ENCODE measurements at regions not wholly inside any gene's neighbourhood (a gene's known extent, or its start where the extent isn't known, plus 50 kb on each side); places are given as distances from the start of the nearest gene placed in this dataset.
"Not testable (repeated sequence)": the region's sequence is repeated elsewhere in the genome, so short reads cannot be mapped to it uniquely, and the experiment has no call there.

DNA sequence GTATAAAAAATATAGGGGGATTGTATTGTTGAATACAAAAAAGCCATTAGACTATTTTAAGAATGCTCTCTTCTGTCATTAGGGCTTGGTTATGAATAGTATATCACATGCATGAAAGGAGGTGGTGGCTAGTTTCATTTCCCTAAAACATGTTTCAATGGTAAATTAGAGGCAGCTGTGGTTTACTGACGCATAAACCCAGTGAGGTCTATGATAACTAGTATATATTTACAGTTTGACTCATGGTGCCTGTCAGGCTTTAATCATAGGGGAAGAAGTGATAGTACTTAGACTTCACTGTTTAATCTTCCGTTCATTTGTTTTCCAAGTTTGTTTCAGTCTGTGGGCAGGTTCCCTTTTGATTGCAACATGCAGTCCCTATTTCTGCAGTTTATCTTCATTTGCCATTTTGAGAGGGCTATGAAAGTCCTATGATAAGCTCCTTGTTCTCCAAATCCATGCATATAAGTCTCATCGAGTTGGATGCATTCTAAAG lies 55.1 kb upstream of the MAP4K3 start:
- Mint-ChIP-seq H3K4me1 (no peaks in the 10 kb centered on the region), H3K4me3 (no peak overlapping the region), H3K27ac (no peak overlapping the region), H3K36me3 (no peaks in the 10 kb centered on the region), H3K27me3 (ENCODE audit: low read depth in 2 of 2) (no peaks in the 10 kb centered on the region), H3K9me3 (no peaks in the 10 kb centered on the region)
- WGBS (ENCODE audit: insufficient coverage), result 29% methylated on average over 2 of the region's 3 CpGs
- no peaks in the 10 kb centered on the region for H3K9me3 ChIP-seq (ENCODE audit: control insufficient read depth, insufficient read depth, low read length)
- TF ChIP-seq, protein P1, sequence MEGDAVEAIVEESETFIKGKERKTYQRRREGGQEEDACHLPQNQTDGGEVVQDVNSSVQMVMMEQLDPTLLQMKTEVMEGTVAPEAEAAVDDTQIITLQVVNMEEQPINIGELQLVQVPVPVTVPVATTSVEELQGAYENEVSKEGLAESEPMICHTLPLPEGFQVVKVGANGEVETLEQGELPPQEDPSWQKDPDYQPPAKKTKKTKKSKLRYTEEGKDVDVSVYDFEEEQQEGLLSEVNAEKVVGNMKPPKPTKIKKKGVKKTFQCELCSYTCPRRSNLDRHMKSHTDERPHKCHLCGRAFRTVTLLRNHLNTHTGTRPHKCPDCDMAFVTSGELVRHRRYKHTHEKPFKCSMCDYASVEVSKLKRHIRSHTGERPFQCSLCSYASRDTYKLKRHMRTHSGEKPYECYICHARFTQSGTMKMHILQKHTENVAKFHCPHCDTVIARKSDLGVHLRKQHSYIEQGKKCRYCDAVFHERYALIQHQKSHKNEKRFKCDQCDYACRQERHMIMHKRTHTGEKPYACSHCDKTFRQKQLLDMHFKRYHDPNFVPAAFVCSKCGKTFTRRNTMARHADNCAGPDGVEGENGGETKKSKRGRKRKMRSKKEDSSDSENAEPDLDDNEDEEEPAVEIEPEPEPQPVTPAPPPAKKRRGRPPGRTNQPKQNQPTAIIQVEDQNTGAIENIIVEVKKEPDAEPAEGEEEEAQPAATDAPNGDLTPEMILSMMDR (IDR thresholded peaks at IDR 0.05), result no peak
- H3K4me3 ChIP-seq (ENCODE audit: low read length), result no peak overlapping the region
- ATAC-seq (peak; percentile 42 to 57 (median 50)), DNase-seq (peak in 1 of 2 donors; percentile 8)
- no peaks in the 10 kb centered on the region for H3K27me3 ChIP-seq (ENCODE audit: control insufficient read depth, insufficient read depth, low read length)
- H3K36me3 ChIP-seq (ENCODE audit: control insufficient read depth, insufficient read depth, low read length), result no peaks in the 10 kb centered on the region
- H3K4me1 ChIP-seq (ENCODE audit: control insufficient read depth, insufficient read depth, low read length), result no peaks in the 10 kb centered on the region
- intact Hi-C loops (cut with micrococcal nuclease), result no loop called here
- peak overlapping the region; percentile 72 for H3K27ac ChIP-seq (ENCODE audit: low read length)

- no peak for DNase-seq
- H3K4me3 ChIP-seq (ENCODE audit: low read length), result no peak overlapping the region
- no peak overlapping the region for H3K4me3 Mint-ChIP-seq
- no peaks in the 10 kb centered on the region for H3K36me3 Mint-ChIP-seq
- no peaks in the 10 kb centered on the region for H3K4me1 ChIP-seq (ENCODE audit: control insufficient read depth, insufficient read depth, low read length)
- no peaks in the 10 kb centered on the region for H3K36me3 ChIP-seq (ENCODE audit: control insufficient read depth, insufficient read depth, low read length)
- no peaks in the 10 kb centered on the region for H3K27me3 Mint-ChIP-seq (ENCODE audit: low read depth in 2 of 2)
- H3K27me3 ChIP-seq (ENCODE audit: control insufficient read depth, insufficient read depth, low read length), result no peaks in the 10 kb centered on the region
- TF ChIP-seq, protein P1 (IDR thresholded peaks at IDR 0.05), result no peak
- H3K27ac Mint-ChIP-seq, result no peak overlapping the region
- H3K4me1 Mint-ChIP-seq, result no peaks in the 10 kb centered on the region
- no peak for ATAC-seq
- H3K9me3 ChIP-seq (ENCODE audit: control insufficient read depth, insufficient read depth, low read length), result no peaks in the 10 kb centered on the region
- intact Hi-C loops (cut with micrococcal nuclease), result no loop called here
- H3K9me3 Mint-ChIP-seq, result no peaks in the 10 kb centered on the region
- H3K27ac ChIP-seq (ENCODE audit: low read length), result peak overlapping the region; percentile 72
These were observed 55.6 kb upstream of the MAP4K3 start for GRCh38 chr2:39492716-39493115.

- WGBS (ENCODE audit: insufficient coverage), result 76% methylated on average over 6 of the region's 6 CpGs
- DNase-seq (no peak), ATAC-seq (no peak)
- Mint-ChIP-seq H3K4me3 (no peak overlapping the region), H3K27me3 (ENCODE audit: low read depth in 2 of 2) (peaks cover 0 to 2% of the 10 kb centered on the region in 2 donors), H3K4me1 (no peaks in the 10 kb centered on the region), H3K27ac (no peak overlapping the region), H3K36me3 (no peaks in the 10 kb centered on the region), H3K9me3 (no peaks in the 10 kb centered on the region)
- TF ChIP-seq, protein P1 (IDR thresholded peaks at IDR 0.05), result no peak
- intact Hi-C loops (cut with micrococcal nuclease), result no loop called here
- no peaks in the 10 kb centered on the region for H3K36me3 ChIP-seq (ENCODE audit: control insufficient read depth, insufficient read depth, low read length)
- no peaks in the 10 kb centered on the region for H3K27me3 ChIP-seq (ENCODE audit: control insufficient read depth, insufficient read depth, low read length)
- H3K9me3 ChIP-seq (ENCODE audit: control insufficient read depth, insufficient read depth, low read length), result no peaks in the 10 kb centered on the region
- no peak overlapping the region for H3K27ac ChIP-seq (ENCODE audit: low read length)
- no peak overlapping the region for H3K4me3 ChIP-seq (ENCODE audit: low read length)
- no peaks in the 10 kb centered on the region for H3K4me1 ChIP-seq (ENCODE audit: control insufficient read depth, insufficient read depth, low read length)
These were observed 57.7 kb upstream of the MAP4K3 start for GRCh38 chr2:39494784-39495251.

GRCh38 chr2:39497082-39497801 lies 60.2 kb upstream of the MAP4K3 start:
- peaks cover 2 to 11% of the 10 kb centered on the region in 2 donors for H3K27me3 Mint-ChIP-seq (ENCODE audit: low read depth in 2 of 2)
- Histone ChIP-seq H3K4me1 (ENCODE audit: control insufficient read depth, insufficient read depth, low read length) (no peaks in the 10 kb centered on the region), H3K27me3 (ENCODE audit: control insufficient read depth, insufficient read depth, low read length) (peaks cover 3% of the 10 kb centered on the region), H3K27ac (ENCODE audit: low read length) (no peak overlapping the region), H3K9me3 (ENCODE audit: control insufficient read depth, insufficient read depth, low read length) (no peaks in the 10 kb centered on the region), H3K36me3 (ENCODE audit: control insufficient read depth, insufficient read depth, low read length) (no peaks in the 10 kb centered on the region), H3K4me3 (ENCODE audit: low read length) (no peak overlapping the region)
- no peak for ATAC-seq
- TF ChIP-seq, protein P1 (IDR thresholded peaks at IDR 0.05), result no peak
- WGBS (ENCODE audit: insufficient coverage), result 83% methylated on average over 2 of the region's 3 CpGs
- no peak overlapping the region for H3K27ac Mint-ChIP-seq
- intact Hi-C loops (cut with micrococcal nuclease), result no loop called here
- H3K9me3 Mint-ChIP-seq, result no peaks in the 10 kb centered on the region
- DNase-seq, result no peak
- no peaks in the 10 kb centered on the region for H3K36me3 Mint-ChIP-seq
- H3K4me1 Mint-ChIP-seq, result no peaks in the 10 kb centered on the region
- no peak overlapping the region for H3K4me3 Mint-ChIP-seq

GRCh38 chr2:39498176-39498575 lies 61.1 kb upstream of the MAP4K3 start:
- H3K9me3 Mint-ChIP-seq; H3K27ac Mint-ChIP-seq; ATAC-seq; H3K4me3 Mint-ChIP-seq; DNase-seq; intact Hi-C loops (cut with micrococcal nuclease); H3K27me3 ChIP-seq (ENCODE audit: control insufficient read depth, insufficient read depth, low read length); H3K27ac ChIP-seq (ENCODE audit: low read length); H3K9me3 ChIP-seq (ENCODE audit: control insufficient read depth, insufficient read depth, low read length); H3K4me1 Mint-ChIP-seq; H3K4me3 ChIP-seq (ENCODE audit: low read length); H3K36me3 Mint-ChIP-seq; H3K36me3 ChIP-seq (ENCODE audit: control insufficient read depth, insufficient read depth, low read length); H3K4me1 ChIP-seq (ENCODE audit: control insufficient read depth, insufficient read depth, low read length): not testable (repeated sequence)
- H3K27me3 Mint-ChIP-seq (ENCODE audit: low read depth in 2 of 2), result peaks cover 2 to 18% of the 10 kb centered on the region in 2 donors
- WGBS (ENCODE audit: insufficient coverage), result 97% methylated on average over 5 of the region's 5 CpGs

Data from natural killer cell (primary cell).